H1 (cell line): ENCODE measurements at regions not wholly inside any gene's neighbourhood (a gene's known extent, or its start where the extent isn't known, plus 50 kb on each side); places are given as distances from the start of the nearest gene placed in this dataset.

Source experiments
- CBX5 ChIP-seq: fragments of 300-800, 300-1000 bp; sonication (generic); IDR thresholded peaks from 2 replicates; pipeline ENCODE4 v1.7.1; 2016; ENCODE audit warnings: antibody characterized with exemption, low read length, low read depth
- CREB1 ChIP-seq: IDR thresholded peaks from 2 replicates; pipeline ENCODE4 v1.6.1; 2012; ENCODE audit warnings: inconsistent platforms

- TF ChIP-seq CBX5 (no peak), CREB1 (no peak)
These were observed 94.7 kb upstream of the PDZRN3 start (continued) for GRCh38 chr3:73719413-73719851.
